ENCODE measurements at regions not wholly inside any gene's neighbourhood (a gene's known extent, or its start where the extent isn't known, plus 50 kb on each side); places are given as distances from the start of the nearest gene placed in this dataset.

GRCh38 chr11:26070714-26071380, 261.1 kb upstream of the ANO3 start:
- POLR2A ChIA-PET = no interaction called here

GRCh38 chr11:26072614-26073153, 259.2 kb upstream of the ANO3 start:
- H3K36me3 ChIP-seq (ENCODE audit: control insufficient read depth, insufficient read depth, low read length) = no peaks in the 10 kb centered on the region
- intact Hi-C loops (cut with micrococcal nuclease; ENCODE audit: unreplicated experiment) (no loop called here), in situ Hi-C loops (cut with HindIII; ENCODE audit: low pct_unique_long_range_greater_than_20kb, low sequenced_read_pairs) (no loop called here)
- no peak overlapping the region for H3K27ac ChIP-seq (ENCODE audit: low read length)
- DNase-seq (ENCODE audit: low read depth, low spot score) (no peak), ATAC-seq (no peak)
- TF ChIP-seq TCF7L2 (IDR thresholded peaks at IDR 0.05; ENCODE audit: low read depth, low read length) = no peak
- TF ChIP-seq REST (IDR thresholded peaks at IDR 0.05; ENCODE audit: insufficient read depth in 1 of 2, low read depth in 2 of 2, low read length in 1 of 2) = no peak
- TF ChIP-seq POLR2AphosphoS5 (IDR thresholded peaks at IDR 0.05; ENCODE audit: low read depth, low read length) = no peak
- no peak for TF ChIP-seq SIN3A (IDR thresholded peaks at IDR 0.05; ENCODE audit: borderline replicate concordance, insufficient read depth, low read depth, low read length)
- no peak for TF ChIP-seq CTCF (IDR thresholded peaks at IDR 0.05)
- no peaks in the 10 kb centered on the region for H3K4me1 ChIP-seq (ENCODE audit: control insufficient read depth, insufficient read depth, low read length)
- ChIA-PET CTCF (no interaction called here), POLR2A (no interaction called here)
- H3K9me3 ChIP-seq (ENCODE audit: control insufficient read depth, insufficient read depth, low read depth, low read length) = no peaks in the 10 kb centered on the region
- BruUV-seq (replicated peaks) = no TSS peak
- no peak overlapping the region for H3K4me3 ChIP-seq (ENCODE audit: low read depth in 2 of 2, low read length in 2 of 2)
- no peaks in the 10 kb centered on the region for H3K27me3 ChIP-seq (ENCODE audit: control insufficient read depth, insufficient read depth, low read length)

More at GRCh38 chr11:26070714-26071380, 261.1 kb upstream of the ANO3 start:
- intact Hi-C loops (cut with micrococcal nuclease; ENCODE audit: unreplicated experiment) = no loop called here
- Histone ChIP-seq H3K4me3 (ENCODE audit: low read depth in 2 of 2, low read length in 2 of 2) (no peak overlapping the region), H3K9me3 (ENCODE audit: control insufficient read depth, insufficient read depth, low read depth, low read length) (no peaks in the 10 kb centered on the region), H3K4me1 (ENCODE audit: control insufficient read depth, insufficient read depth, low read length) (no peaks in the 10 kb centered on the region), H3K27ac (ENCODE audit: low read length) (no peak overlapping the region), H3K36me3 (ENCODE audit: control insufficient read depth, insufficient read depth, low read length) (no peaks in the 10 kb centered on the region), H3K27me3 (ENCODE audit: control insufficient read depth, insufficient read depth, low read length) (no peaks in the 10 kb centered on the region)
- ATAC-seq (no peak), DNase-seq (ENCODE audit: low read depth, low spot score) (no peak)
- CTCF ChIA-PET = no interaction called here
- BruUV-seq (replicated peaks) = no TSS peak
- TF ChIP-seq TCF7L2 (IDR thresholded peaks at IDR 0.05; ENCODE audit: low read depth, low read length) = no peak
- TF ChIP-seq POLR2AphosphoS5 (IDR thresholded peaks at IDR 0.05; ENCODE audit: low read depth, low read length) = no peak
- in situ Hi-C loops (cut with HindIII; ENCODE audit: low pct_unique_long_range_greater_than_20kb, low sequenced_read_pairs) = no loop called here

GRCh38 chr11:26073646-26074045, 258.3 kb upstream of the ANO3 start:
- ChIA-PET POLR2A (no interaction called here), CTCF (no interaction called here)
- BruUV-seq (replicated peaks) = no TSS peak
- Histone ChIP-seq H3K36me3 (ENCODE audit: control insufficient read depth, insufficient read depth, low read length) (no peaks in the 10 kb centered on the region), H3K27me3 (ENCODE audit: control insufficient read depth, insufficient read depth, low read length) (no peaks in the 10 kb centered on the region), H3K4me3 (ENCODE audit: low read depth in 2 of 2, low read length in 2 of 2) (no peak overlapping the region), H3K9me3 (ENCODE audit: control insufficient read depth, insufficient read depth, low read depth, low read length) (no peaks in the 10 kb centered on the region), H3K27ac (ENCODE audit: low read length) (no peak overlapping the region), H3K4me1 (ENCODE audit: control insufficient read depth, insufficient read depth, low read length) (no peaks in the 10 kb centered on the region)
- DNase-seq (ENCODE audit: low read depth, low spot score) (no peak), ATAC-seq (no peak)
- intact Hi-C loops (cut with micrococcal nuclease; ENCODE audit: unreplicated experiment) = no loop called here
- in situ Hi-C loops (cut with HindIII; ENCODE audit: low pct_unique_long_range_greater_than_20kb, low sequenced_read_pairs) = no loop called here
- TF ChIP-seq REST (IDR thresholded peaks at IDR 0.05; ENCODE audit: insufficient read depth in 1 of 2, low read depth in 2 of 2, low read length in 1 of 2) = no peak
